CD14-positive monocyte (primary cell): ENCODE measurements at regions not wholly inside any gene's neighbourhood (a gene's known extent, or its start where the extent isn't known, plus 50 kb on each side); places are given as distances from the start of the nearest gene placed in this dataset.

ENCODE experiments used
- DNase-seq, 3 donors: peaks; one replicate each; pipeline ENCODE4 v3.0.0-alpha.2; 2011 to 2022
- H2AFZ ChIP-seq: 2 replicates; pipeline ENCODE4 v1.6.0; 2012; ENCODE audit warnings: mild to moderate bottlenecking, low read depth, low read length, inconsistent platforms; ENCODE audit not compliant: insufficient read depth, poor library complexity, severe bottlenecking
- H3K27ac ChIP-seq, 2 donors: 1 replicate in 1 of 2; 2 replicates in 1 of 2; pipeline ENCODE4 v1.5.1; 2012 to 2013; ENCODE audit warnings: low read length in 2 of 2, control low read depth in 1 of 2, inconsistent platforms in 1 of 2, low read depth in 1 of 2, mild to moderate bottlenecking in 1 of 2
- H3K27me3 ChIP-seq, 2 donors: one replicate each; pipeline versions ENCODE4 v1.6.0 to v1.6.1; 2011 to 2013; ENCODE audit warnings: low read length in 2 of 2; ENCODE audit not compliant: control insufficient read depth in 2 of 2, insufficient read depth in 2 of 2
- H3K36me3 ChIP-seq, 2 donors: replicated peaks in 1 of 2; 1 replicate in 1 of 2; 2 replicates in 1 of 2; pipeline versions ENCODE4 v1.5.1 to v1.6.1; 2012 to 2013; ENCODE audit warnings: low read length in 2 of 2, control low read depth in 1 of 2, inconsistent platforms in 1 of 2, mild to moderate bottlenecking in 1 of 2; ENCODE audit not compliant: insufficient read depth in 2 of 2, control insufficient read depth in 1 of 2
- H3K4me1 ChIP-seq, 2 donors: 1 replicate in 1 of 2; 2 replicates in 1 of 2; pipeline versions ENCODE4 v1.5.1 to v1.6.1; 2012 to 2013; ENCODE audit warnings: low read length in 2 of 2, control low read depth in 1 of 2, inconsistent platforms in 1 of 2, mild to moderate bottlenecking in 1 of 2, moderate library complexity in 1 of 2; ENCODE audit not compliant: insufficient read depth in 2 of 2, control insufficient read depth in 1 of 2
- H3K4me2 ChIP-seq: replicated peaks from 2 replicates; pipeline ENCODE3; 2012; ENCODE audit warnings: low read length, moderate library complexity, mild to moderate bottlenecking; ENCODE audit not compliant: poor library complexity, severe bottlenecking; ENCODE audit errors: extremely low read depth
- H3K4me3 ChIP-seq, 3 experiments: fragments of 200-600 bp in 1 of 3; sonication (generic) in 1 of 3; replicated peaks in 1 of 3; 1 replicate in 2 of 3; 2 replicates in 1 of 3; pipeline ENCODE4 v1.5.1; 2011 to 2013; ENCODE audit warnings: low read length in 3 of 3, mild to moderate bottlenecking in 3 of 3, control low read depth in 2 of 3, low read depth in 2 of 3, inconsistent platforms in 1 of 3, moderate library complexity in 1 of 3
- H3K79me2 ChIP-seq: 2 replicates; pipeline ENCODE4 v1.6.0; 2012; ENCODE audit warnings: mild to moderate bottlenecking, control low read depth, inconsistent platforms, low read length, moderate library complexity; ENCODE audit not compliant: insufficient read depth
- H3K9ac ChIP-seq: 2 replicates; pipeline ENCODE4 v1.6.0; 2017; ENCODE audit warnings: low read length, mild to moderate bottlenecking; ENCODE audit not compliant: insufficient read depth, poor library complexity, severe bottlenecking
- H3K9me3 ChIP-seq, 2 donors: replicated peaks in 1 of 2; 1 replicate in 1 of 2; 2 replicates in 1 of 2; pipeline versions ENCODE4 v1.5.1 to v1.6.1; 2012 to 2013; ENCODE audit warnings: low read length in 2 of 2, control low read depth in 1 of 2; ENCODE audit not compliant: control insufficient read depth in 1 of 2, insufficient read depth in 1 of 2
- H4K20me1 ChIP-seq: 2 replicates; pipeline ENCODE4 v1.6.0; 2012; ENCODE audit warnings: mild to moderate bottlenecking, low read length, control low read depth, moderate library complexity; ENCODE audit not compliant: insufficient read depth
- H3K27ac Mint-ChIP-seq, 7 donors: one replicate each; pipeline ENCODE4 v1.8.0; 2020; ENCODE audit warnings: mild to moderate bottlenecking in 7 of 7, mixed read lengths in 7 of 7, moderate library complexity in 6 of 7, inconsistent platforms in 2 of 7
- H3K27me3 Mint-ChIP-seq, 3 donors: one replicate each; pipeline ENCODE4 v1.8.0; 2021 to 2022; ENCODE audit warnings: low read depth in 3 of 3, mild to moderate bottlenecking in 3 of 3, mixed read lengths in 3 of 3, moderate library complexity in 3 of 3, inconsistent platforms in 1 of 3
- H3K36me3 Mint-ChIP-seq, 2 donors: one replicate each; pipeline ENCODE4 v1.8.0; 2020; ENCODE audit warnings: mixed read lengths in 2 of 2, inconsistent platforms in 1 of 2, mild to moderate bottlenecking in 1 of 2
- H3K4me1 Mint-ChIP-seq: one replicate; pipeline ENCODE4 v1.8.0; 2020; ENCODE audit warnings: mild to moderate bottlenecking, mixed read lengths
- H3K4me3 Mint-ChIP-seq, 2 donors: one replicate each; pipeline ENCODE4 v1.8.0; 2020; ENCODE audit warnings: mild to moderate bottlenecking in 2 of 2, mixed read lengths in 2 of 2, moderate library complexity in 1 of 2
- H3K9me3 Mint-ChIP-seq, 7 donors: one replicate each; pipeline ENCODE4 v1.8.0; 2020 to 2022; ENCODE audit warnings: mixed read lengths in 7 of 7, mild to moderate bottlenecking in 6 of 7, moderate library complexity in 6 of 7, inconsistent platforms in 2 of 7
- WGBS: methylation state at CpG from one replicate; pipeline ENCODE4 v1.1.5; 2013; ENCODE audit warnings: missing lambda C conversion rate; ENCODE audit not compliant: insufficient coverage; 5-methylcytosine and 5-hydroxymethylcytosine counted together
- intact Hi-C, 2 donors: fragments of 100-400 bp; cut with micrococcal nuclease; formaldehyde crosslinking; loops; one replicate each; pipeline versions ENCODE4 v1.15.0 to v1.15.1; 2023
- TF ChIP-seq, protein P1 (sequence below): fragments of 200-600 bp; IDR thresholded peaks from one replicate; pipeline ENCODE4 v1.8.0; 2022; ENCODE audit warnings: antibody characterized with exemption, mild to moderate bottlenecking

DNA sequence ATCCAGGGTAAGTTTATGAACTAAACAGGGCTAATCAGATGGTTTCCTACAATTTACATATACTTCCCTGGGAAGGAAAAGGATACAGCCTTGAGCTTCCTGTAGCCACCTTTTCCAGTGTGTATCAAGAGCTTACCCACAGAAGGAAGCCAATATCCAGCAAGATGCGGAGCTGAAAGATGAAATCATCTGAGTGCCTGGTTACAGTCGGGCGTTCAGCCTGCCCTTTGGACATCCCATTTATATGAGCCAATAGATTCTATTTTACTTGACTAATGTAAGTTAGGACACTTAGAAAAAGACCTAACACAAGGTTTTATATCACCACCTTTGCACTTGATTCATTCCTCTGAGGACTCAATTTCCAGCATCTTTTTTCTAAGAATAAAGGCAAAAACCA, 108.2 kb downstream of the UCHL5 start:
- no peak overlapping the region for H2AFZ ChIP-seq
- no peak for DNase-seq
- no CpG with 5 or more reads among the region's 3 CpGs for WGBS
- no peaks in the 10 kb centered on the region for H3K79me2 ChIP-seq
- H3K9ac ChIP-seq, result no peak overlapping the region
- Mint-ChIP-seq H3K4me3 (no peak overlapping the region), H3K27ac (peak overlapping the region in 3 of 7 donors; percentile 30), H3K27me3 (no peaks in the 10 kb centered on the region), H3K36me3 (peaks cover 0 to 5% of the 10 kb centered on the region in 2 donors), H3K4me1 (peaks cover 32% of the 10 kb centered on the region), H3K9me3 (no peaks in the 10 kb centered on the region)
- no peaks in the 10 kb centered on the region for H4K20me1 ChIP-seq
- H3K9me3 ChIP-seq, result no peaks in the 10 kb centered on the region
- H3K4me2 ChIP-seq, result no peak overlapping the region
- intact Hi-C loops, result loop anchor here (5.0 to 10.0 kb wide), 4 partner anchors 66 to 144 kb away; partner anchors contain the start of gene RGS2 (in 1 of the 2)
- TF ChIP-seq, protein P1, sequence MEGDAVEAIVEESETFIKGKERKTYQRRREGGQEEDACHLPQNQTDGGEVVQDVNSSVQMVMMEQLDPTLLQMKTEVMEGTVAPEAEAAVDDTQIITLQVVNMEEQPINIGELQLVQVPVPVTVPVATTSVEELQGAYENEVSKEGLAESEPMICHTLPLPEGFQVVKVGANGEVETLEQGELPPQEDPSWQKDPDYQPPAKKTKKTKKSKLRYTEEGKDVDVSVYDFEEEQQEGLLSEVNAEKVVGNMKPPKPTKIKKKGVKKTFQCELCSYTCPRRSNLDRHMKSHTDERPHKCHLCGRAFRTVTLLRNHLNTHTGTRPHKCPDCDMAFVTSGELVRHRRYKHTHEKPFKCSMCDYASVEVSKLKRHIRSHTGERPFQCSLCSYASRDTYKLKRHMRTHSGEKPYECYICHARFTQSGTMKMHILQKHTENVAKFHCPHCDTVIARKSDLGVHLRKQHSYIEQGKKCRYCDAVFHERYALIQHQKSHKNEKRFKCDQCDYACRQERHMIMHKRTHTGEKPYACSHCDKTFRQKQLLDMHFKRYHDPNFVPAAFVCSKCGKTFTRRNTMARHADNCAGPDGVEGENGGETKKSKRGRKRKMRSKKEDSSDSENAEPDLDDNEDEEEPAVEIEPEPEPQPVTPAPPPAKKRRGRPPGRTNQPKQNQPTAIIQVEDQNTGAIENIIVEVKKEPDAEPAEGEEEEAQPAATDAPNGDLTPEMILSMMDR, result no peak
- no peak overlapping the region for H3K4me3 ChIP-seq
- no peaks in the 10 kb centered on the region for H3K36me3 ChIP-seq
- no peaks in the 10 kb centered on the region for H3K27me3 ChIP-seq
- H3K27ac ChIP-seq, result no peak overlapping the region
- peaks cover 21 to 33% of the 10 kb centered on the region in 2 donors for H3K4me1 ChIP-seq

DNA sequence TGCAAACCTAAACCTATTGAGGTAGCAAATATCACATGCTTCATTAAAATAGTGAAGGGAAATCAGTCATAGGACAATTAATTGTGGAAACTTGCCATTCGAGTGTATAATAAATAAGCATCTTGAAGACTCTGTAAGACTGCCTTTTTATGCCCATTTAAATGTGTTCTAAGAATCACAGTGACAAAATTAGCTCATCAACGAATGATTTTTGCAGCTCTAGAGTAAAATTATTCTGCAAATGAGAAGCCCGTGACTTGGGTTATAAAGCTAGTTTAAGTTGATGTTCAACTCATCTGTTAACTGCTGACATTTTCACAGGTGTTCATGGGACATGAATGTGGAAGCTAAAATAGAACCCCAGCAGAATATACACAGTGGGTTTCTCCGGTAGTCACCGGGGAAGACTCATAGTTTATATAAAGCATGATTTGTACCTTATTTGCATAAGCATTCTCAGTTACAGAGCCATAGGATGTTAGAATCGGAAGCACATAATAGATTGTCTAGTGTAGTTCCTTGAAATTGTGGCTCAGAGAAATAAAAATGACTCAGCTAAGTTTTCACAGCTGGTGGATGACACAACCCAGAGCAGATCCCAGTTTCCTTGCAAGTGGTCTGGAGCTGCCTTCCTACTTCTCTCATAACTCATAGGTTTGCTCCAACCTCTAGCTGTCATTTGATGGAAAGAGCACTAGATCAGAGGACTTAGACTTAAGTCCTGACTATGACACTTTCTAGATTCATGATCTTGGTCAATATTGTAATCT, 107.3 kb downstream of the UCHL5 start:
- Histone ChIP-seq H2AFZ (no peak overlapping the region), H3K9me3 (no peaks in the 10 kb centered on the region), H3K4me3 (peak overlapping the region in 1 of 3 experiments; percentile 10), H3K79me2 (no peaks in the 10 kb centered on the region), H3K4me2 (peak overlapping the region; percentile 47), H3K36me3 (no peaks in the 10 kb centered on the region), H3K9ac (no peak overlapping the region), H3K27me3 (no peaks in the 10 kb centered on the region), H4K20me1 (no peaks in the 10 kb centered on the region), H3K4me1 (peaks cover 21 to 33% of the 10 kb centered on the region in 2 donors), H3K27ac (peak overlapping the region in 1 of 2 donors; percentile 67)
- Mint-ChIP-seq H3K9me3 (peaks cover 0 to 2% (median 0%) of the 10 kb centered on the region in 7 donors), H3K4me3 (no peak overlapping the region), H3K36me3 (peaks cover 4 to 5% of the 10 kb centered on the region in 2 donors), H3K27ac (peak overlapping the region; percentile 86 to 94 (median 90)), H3K4me1 (peaks cover 30% of the 10 kb centered on the region), H3K27me3 (no peaks in the 10 kb centered on the region)
- DNase-seq, result peak; percentile 78 to 93 (median 88)
- intact Hi-C loops, result loop anchor here (5.0 to 10.0 kb wide), 4 partner anchors 65 to 145 kb away; partner anchors contain the start of gene RGS2 (in 1 of the 2)
- TF ChIP-seq, protein P1, result no peak
- no CpG with 5 or more reads among the region's 6 CpGs for WGBS
